Heart left ventricle (tissue), 16 donors: ENCODE measurements at regions not wholly inside any gene's neighbourhood (a gene's known extent, or its start where the extent isn't known, plus 50 kb on each side); places are given as distances from the start of the nearest gene placed in this dataset.

Experiments used
- ATAC-seq, 4 donors: fragments of 200-7000 bp; cut with Tn5 transposase; one replicate each; pipeline ENCODE4 v1.9.1; 2020 to 2022; ENCODE audit warnings: moderate library complexity in 4 of 4, mild to moderate bottlenecking in 3 of 4, moderate number of reproducible peaks in 1 of 4
- DNase-seq, 5 donors: peaks; one replicate each; pipeline ENCODE4 v3.0.0-alpha.2; 2020
- H3K27ac ChIP-seq, 12 donors: fragments of 200-600 bp; sonication (generic) in 4 of 12; one replicate each; pipeline versions ENCODE4 v1.5.0 to v1.8.0; 2016 to 2022; ENCODE audit warnings: mild to moderate bottlenecking in 2 of 12
- H3K27me3 ChIP-seq, 9 donors: fragments of 200-600 bp; sonication (generic) in 2 of 9; one replicate each; pipeline versions ENCODE4 v1.5.1 to v1.8.0; 2016 to 2022; ENCODE audit warnings: mild to moderate bottlenecking in 3 of 9
- H3K36me3 ChIP-seq, 9 donors: fragments of 200-600 bp; sonication (generic) in 2 of 9; one replicate each; pipeline versions ENCODE4 v1.5.0 to v1.8.0; 2018 to 2022; ENCODE audit warnings: mild to moderate bottlenecking in 2 of 9
- H3K4me1 ChIP-seq, 12 donors: fragments of 200-600 bp; sonication (generic) in 4 of 12; one replicate each; pipeline versions ENCODE4 v1.5.0 to v1.8.0; 2016 to 2022; ENCODE audit warnings: mild to moderate bottlenecking in 3 of 12
- H3K4me3 ChIP-seq, 12 donors: fragments of 200-600 bp; sonication (generic) in 4 of 12; one replicate each; pipeline versions ENCODE4 v1.5.0 to v1.8.0; 2017 to 2022; ENCODE audit warnings: mild to moderate bottlenecking in 9 of 12, moderate library complexity in 4 of 12
- H3K9me3 ChIP-seq, 12 donors: fragments of 200-600 bp; sonication (generic) in 4 of 12; one replicate each; pipeline versions ENCODE4 v1.5.0 to v1.8.0; 2016 to 2022; ENCODE audit warnings: mild to moderate bottlenecking in 1 of 12
- CTCF ChIP-seq, 12 donors: fragments of 200-600 bp; sonication (generic) in 4 of 12; IDR thresholded peaks; one replicate each; pipeline versions ENCODE4 v1.5.0 to v1.8.0; 2018 to 2022; ENCODE audit warnings: antibody characterized with exemption in 12 of 12, mild to moderate bottlenecking in 5 of 12
- POLR2A ChIP-seq, 2 donors: fragments of 450-650 bp; IDR thresholded peaks; one replicate each; pipeline ENCODE4 v1.6.1; 2017; ENCODE audit warnings: antibody characterized with exemption in 2 of 2, mild to moderate bottlenecking in 2 of 2, moderate library complexity in 2 of 2
- WGBS, 4 donors: extraction: QIAGEN DNeasy Blood & Tissue Kit in 2 of 4; methylation state at CpG; one replicate each; pipeline versions ENCODE4 v1.1.5 to v1.1.7; 2013 to 2018; 5-methylcytosine and 5-hydroxymethylcytosine counted together
- intact Hi-C, 10 donors: fragments of 100-400 bp; cut with DNase I; formaldehyde crosslinking; loops; one replicate each; pipeline versions ENCODE4 v1.11.1 to v1.14.2; 2022
- donor health status: ischemic (EF 13 %, LVEDD 7.1; RV severe dilation, severe dysfunction).
- donor health status: healthy with polysubstance abuse.
- donor health status: DM: no; HTN: yes; CAD: no.
- donor health status: DM: no; HTN: no; CAD: no.
- donor health status: ischemic (EF 25% LVEDD 6.9; RV normal size, moderate dysfunction).
- donor health status: ischemic (EF 25% LVEDD 5.7; RV mildly dilated, moderate dysfunction).
- donor health status: healthy.
- donor health status: DM: yes; HTN: yes; CAD: no.
- donor health status: ischemic (EF 35%, LVEDD 5.7; RV mildly dilated, moderate dysfunction).
- donor health status: nonischemic (EF 11% LVEDD 7.7; RV severe dilation, severe dysfunction).
- donor health status: DM: yes; HTN: yes; CAD: no.
- donor health status: PGD.
- donor health status: ischemic (EF 29% LVEDD 5.4; RV normal size, mild dysfunction).
- donor health status: nonischemic (EF 23%, LVEDD 6.1; RV moderate dilation, normal function).

GRCh38 chr2:183497861-183498260 is 373.6 kb downstream of the NUP35 start:
- no peaks in the 10 kb centered on the region for H3K36me3 ChIP-seq
- H3K9me3 ChIP-seq = peaks cover 0 to 20% (median 3%) of the 10 kb centered on the region in 12 donors
- WGBS, 4 donors = 86 to 91% (median 90%) methylated on average over 1 of the region's 1 CpG
- no peak overlapping the region for H3K27ac ChIP-seq
- DNase-seq = no peak
- intact Hi-C loops = no loop called here
- no peak for ATAC-seq
- H3K27me3 ChIP-seq = no peaks in the 10 kb centered on the region
- TF ChIP-seq CTCF (IDR thresholded peaks at IDR 0.05) = no peak
- no peak for TF ChIP-seq POLR2A (IDR thresholded peaks at IDR 0.05)
- H3K4me3 ChIP-seq = no peak overlapping the region
- H3K4me1 ChIP-seq = no peaks in the 10 kb centered on the region

GRCh38 chr2:183505911-183506310 is 381.7 kb downstream of the NUP35 start:
- TF ChIP-seq POLR2A (IDR thresholded peaks at IDR 0.05) (no peak), CTCF (IDR thresholded peaks at IDR 0.05) (no peak)
- Histone ChIP-seq H3K36me3 (no peaks in the 10 kb centered on the region), H3K27me3 (no peaks in the 10 kb centered on the region), H3K27ac (no peak overlapping the region), H3K4me3 (no peak overlapping the region), H3K9me3 (peaks cover 0 to 26% (median 5%) of the 10 kb centered on the region in 12 donors), H3K4me1 (no peaks in the 10 kb centered on the region)
- DNase-seq (no peak), ATAC-seq (no peak)
- 75 to 96% (median 85%) methylated on average over 1 of the region's 1 CpG for WGBS, 4 donors
- intact Hi-C loops = no loop called here

- no peaks in the 10 kb centered on the region for H3K27me3 ChIP-seq
- H3K36me3 ChIP-seq = no peaks in the 10 kb centered on the region
- intact Hi-C loops = no loop called here
- DNase-seq (no peak), ATAC-seq (no peak)
- WGBS, 4 donors = 59 to 82% (median 70%) methylated on average over 3 of the region's 3 CpGs
- no peak overlapping the region for H3K4me3 ChIP-seq
- H3K27ac ChIP-seq = no peak overlapping the region
- H3K4me1 ChIP-seq = no peaks in the 10 kb centered on the region
- H3K9me3 ChIP-seq = peaks cover 0 to 28% (median 3%) of the 10 kb centered on the region in 12 donors
- TF ChIP-seq CTCF (IDR thresholded peaks at IDR 0.05) (no peak), POLR2A (IDR thresholded peaks at IDR 0.05) (no peak)
Observed at GRCh38 chr2:183511154-183511553, 386.9 kb downstream of the NUP35 start.

GRCh38 chr2:183519371-183520056 is 395.3 kb downstream of the NUP35 start:
- no peak overlapping the region for H3K27ac ChIP-seq
- DNase-seq = no peak
- no peak for ATAC-seq
- no peaks in the 10 kb centered on the region for H3K9me3 ChIP-seq
- no peaks in the 10 kb centered on the region for H3K36me3 ChIP-seq
- no peaks in the 10 kb centered on the region for H3K4me1 ChIP-seq
- no peak overlapping the region for H3K4me3 ChIP-seq
- H3K27me3 ChIP-seq = no peaks in the 10 kb centered on the region
- WGBS, 4 donors = 95 to 100% (median 98%) methylated on average over 1 of the region's 1 CpG
- intact Hi-C loops = no loop called here
- no peak for TF ChIP-seq CTCF (IDR thresholded peaks at IDR 0.05)
- no peak for TF ChIP-seq POLR2A (IDR thresholded peaks at IDR 0.05)
